Astrocyte of the spinal cord (primary cell): ENCODE measurements at regions not wholly inside any gene's neighbourhood (a gene's known extent, or its start where the extent isn't known, plus 50 kb on each side); places are given as distances from the start of the nearest gene placed in this dataset.

Experiments used
- DNase-seq: peaks from one replicate; pipeline ENCODE4 v3.0.0; 2011; ENCODE audit warnings: low read depth, low spot score
- H3K4me3 ChIP-seq: 2 replicates; pipeline ENCODE4 v1.5.1; 2011; ENCODE audit warnings: low read depth, mild to moderate bottlenecking, low read length, moderate library complexity
- CTCF ChIP-seq: IDR thresholded peaks from 2 replicates; pipeline ENCODE4 v1.5.1; 2012; ENCODE audit warnings: low read depth, mild to moderate bottlenecking, low read length, inconsistent platforms
- in situ Hi-C: cut with HindIII; loops from 2 replicates; pipeline ENCODE4 v1.10.0; 2017; ENCODE audit warnings: low sequenced_read_pairs

GRCh38 chr4:123878976-123879375 is 482.4 kb downstream of the SPRY1 start:
- in situ Hi-C loops: no loop called here
- no peak for DNase-seq
- no peak overlapping the region for H3K4me3 ChIP-seq
- no peak for TF ChIP-seq CTCF

DNA sequence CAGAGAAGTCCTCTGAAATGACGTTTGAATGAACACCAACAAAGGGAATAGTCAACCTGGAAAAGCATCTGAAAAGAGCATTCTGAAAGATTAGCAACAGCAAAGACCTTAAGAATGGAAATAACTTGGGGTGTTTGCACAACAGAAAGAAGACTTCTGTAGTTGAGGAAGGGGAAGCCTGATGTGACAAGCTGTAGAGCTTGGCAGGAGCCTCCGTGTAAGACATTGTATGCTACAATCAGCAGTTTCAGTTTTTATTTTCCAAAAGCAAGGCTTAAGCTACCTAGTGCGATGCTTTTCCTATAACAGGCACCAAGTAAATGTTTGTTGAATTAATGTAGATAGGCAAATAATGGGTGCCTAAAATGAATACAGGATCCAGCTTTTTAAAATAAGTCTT is 484.0 kb downstream of the SPRY1 start:
- TF ChIP-seq CTCF: no peak
- in situ Hi-C loops: no loop called here
- no peak overlapping the region for H3K4me3 ChIP-seq
- DNase-seq: no peak

- no peak overlapping the region for H3K4me3 ChIP-seq
- in situ Hi-C loops: no loop called here
- no peak for DNase-seq
- TF ChIP-seq CTCF: no peak
Observed at GRCh38 chr4:123884922-123885321, 488.3 kb downstream of the SPRY1 start.

DNA sequence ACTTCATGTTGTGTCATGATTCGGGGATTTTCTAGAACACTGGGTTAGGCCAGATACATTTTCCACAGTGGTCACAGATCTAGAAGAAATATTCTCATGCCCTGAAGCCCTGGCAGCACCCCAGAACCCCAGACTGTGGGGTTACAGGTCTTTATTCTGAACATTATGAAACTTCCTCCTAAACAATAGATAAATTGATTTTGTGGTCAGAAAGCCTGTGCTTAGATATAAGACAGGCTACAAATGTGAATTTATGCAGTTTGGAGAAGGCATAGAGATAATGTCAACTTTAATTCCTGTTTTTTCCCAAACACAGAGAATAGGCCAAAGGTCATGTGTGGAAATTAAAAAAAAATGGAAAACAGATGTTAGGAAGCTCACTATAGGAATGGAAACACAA is 492.9 kb downstream of the SPRY1 start:
- in situ Hi-C loops: no loop called here
- DNase-seq: peak; percentile 22
- no peak for TF ChIP-seq CTCF
- no peak overlapping the region for H3K4me3 ChIP-seq

GRCh38 chr4:123890889-123891288 is 494.3 kb downstream of the SPRY1 start:
- no peak overlapping the region for H3K4me3 ChIP-seq
- in situ Hi-C loops: no loop called here
- TF ChIP-seq CTCF: no peak
- no peak for DNase-seq

- TF ChIP-seq CTCF: no peak
- in situ Hi-C loops: no loop called here
- DNase-seq: no peak
Observed at GRCh38 chr4:123891881-123892280, 495.3 kb downstream of the SPRY1 start.

DNA sequence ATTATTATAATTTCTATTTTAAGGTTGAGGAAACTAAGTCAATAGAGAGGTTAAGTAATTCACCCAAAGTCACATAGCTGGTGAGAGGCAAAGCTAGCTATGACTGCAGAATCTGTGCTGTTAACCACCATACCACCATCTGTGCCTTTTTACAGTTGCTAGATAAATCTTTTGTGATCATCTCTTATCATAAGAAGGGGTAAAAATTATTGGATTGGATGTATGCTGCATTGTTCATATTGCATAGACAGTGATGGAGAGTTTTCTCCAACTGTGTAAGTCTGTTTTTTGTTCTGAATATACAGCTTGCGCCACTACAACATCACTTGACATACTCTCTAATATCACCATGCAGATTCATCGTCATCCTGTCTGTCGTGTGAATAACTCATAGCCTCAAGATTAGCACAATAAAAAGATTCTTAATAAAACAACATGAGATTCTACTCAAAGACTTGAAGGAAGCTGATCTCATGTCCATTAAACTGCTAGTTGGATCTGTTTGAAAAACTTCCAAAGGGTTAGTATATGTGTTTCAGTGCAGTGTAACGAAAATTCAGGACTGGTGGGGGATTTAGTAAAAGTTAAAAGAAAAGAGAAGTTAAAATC is 495.9 kb downstream of the SPRY1 start:
- H3K4me3 ChIP-seq: no peak overlapping the region
- no peak for DNase-seq
- in situ Hi-C loops: no loop called here
- no peak for TF ChIP-seq CTCF

More at GRCh38 chr4:123891881-123892280, 495.3 kb downstream of the SPRY1 start:
- H3K4me3 ChIP-seq: no peak overlapping the region
